ENCODE measurements at regions not wholly inside any gene's neighbourhood (a gene's known extent, or its start where the extent isn't known, plus 50 kb on each side); places are given as distances from the start of the nearest gene placed in this dataset.
A peak's percentile ranks its signal among the peaks of the same experiment; 100 is the strongest.

GRCh38 chr2:153196378-153197058 lies 282.0 kb downstream of the RPRM start:
- DNase-seq, result no peak

DNA sequence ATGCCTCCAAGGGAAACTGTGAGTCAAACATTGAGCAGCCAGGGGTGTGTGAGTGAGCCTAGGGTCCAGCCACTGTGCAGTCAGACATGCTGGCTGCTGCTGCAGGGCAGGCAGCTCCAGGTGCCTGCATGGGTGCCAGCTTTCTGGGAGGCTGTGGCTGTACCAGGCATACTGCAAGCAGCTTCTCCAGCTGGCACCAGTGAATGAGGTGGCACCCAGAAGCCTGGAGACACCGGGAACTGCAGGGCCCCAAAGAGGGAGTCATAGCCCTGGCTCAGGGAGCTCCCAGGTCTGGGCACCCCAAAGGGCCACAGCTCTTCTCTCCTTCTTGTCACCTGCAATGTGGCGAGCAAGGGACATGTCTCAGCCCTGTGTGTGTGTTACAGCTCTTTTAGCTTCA lies 283.2 kb downstream of the RPRM start:
- DNase-seq, result no peak

DNA sequence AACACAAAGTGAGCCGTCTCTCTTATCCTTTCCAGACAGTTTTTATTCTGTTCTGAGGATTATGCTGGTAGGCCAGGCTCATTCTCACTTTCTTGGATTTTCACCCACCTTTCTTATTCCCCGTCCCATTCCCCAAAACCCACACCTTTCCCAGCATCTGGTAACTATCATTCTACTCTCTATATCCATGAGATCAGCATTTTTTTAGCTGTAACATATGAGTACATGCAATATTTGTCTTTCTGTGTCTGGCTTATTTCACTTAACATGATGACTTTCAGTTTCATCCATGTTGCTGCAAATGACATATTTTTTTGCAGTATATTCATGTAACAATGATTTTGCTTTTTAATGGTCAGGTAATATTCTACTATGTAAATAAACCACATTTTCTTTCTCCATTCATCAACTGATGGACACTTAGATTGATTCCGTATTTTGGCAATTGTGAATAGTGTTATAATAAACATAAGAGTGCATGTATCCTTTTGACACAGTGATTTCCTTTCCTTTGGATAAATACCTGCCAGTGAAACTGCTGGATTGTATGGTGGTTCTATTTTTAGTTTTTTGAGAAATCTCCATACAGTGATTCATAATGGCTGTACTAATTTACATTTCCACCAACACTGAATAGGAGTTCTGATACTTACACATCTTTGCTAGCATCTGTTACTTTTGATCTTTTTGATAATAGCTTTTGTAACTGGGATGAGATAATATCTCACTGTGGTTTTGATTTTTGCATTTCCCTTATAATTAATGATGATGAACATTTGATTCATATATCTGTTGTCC lies 289.3 kb downstream of the RPRM start:
- no peak for DNase-seq

- no peak for DNase-seq
These were observed 298.8 kb downstream of the RPRM start for GRCh38 chr2:153179808-153180207.

DNA sequence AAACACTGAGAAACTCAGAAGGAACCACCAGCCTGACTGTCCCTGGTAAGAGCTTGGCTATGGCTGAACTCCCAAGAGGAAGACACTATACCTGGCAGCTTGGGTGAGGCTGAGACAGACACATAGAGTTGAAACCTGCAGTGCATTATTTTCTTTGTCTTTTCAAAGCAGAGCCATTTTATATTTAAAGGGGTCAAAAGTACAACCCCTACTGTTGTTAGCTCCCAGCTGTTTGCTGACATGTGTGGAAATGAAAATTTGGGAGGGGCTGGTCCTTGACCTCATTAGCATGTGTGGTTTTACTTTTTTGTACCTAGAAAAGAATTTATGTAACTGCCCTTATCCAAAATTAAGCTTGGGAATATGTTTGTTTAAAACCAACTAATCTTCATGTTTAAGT lies 309.0 kb downstream of the RPRM start:
- DNase-seq, result no peak

DNA sequence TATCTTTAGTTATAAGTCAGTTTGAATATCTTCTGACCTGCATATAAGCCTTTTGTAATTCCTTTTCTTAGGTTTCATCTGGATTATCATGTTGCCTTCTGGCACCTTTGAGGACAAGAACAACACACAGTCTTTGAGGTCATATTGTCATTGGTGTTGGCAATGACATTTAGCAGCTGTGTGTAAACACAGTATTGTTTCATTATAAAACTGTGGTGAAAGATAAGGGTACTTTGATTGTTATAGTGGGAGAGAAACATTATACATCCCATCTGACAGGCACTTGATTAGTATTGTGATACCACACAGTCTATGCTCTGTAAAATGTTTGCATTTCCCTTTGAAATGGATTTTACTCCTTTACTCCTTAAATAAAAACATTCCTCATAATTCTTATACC lies 313.5 kb downstream of the RPRM start:
- no peak for DNase-seq

GRCh38 chr2:153163055-153163454 lies 315.5 kb downstream of the RPRM start:
- peak; percentile 21 to 36 (median 31) for DNase-seq

DNA sequence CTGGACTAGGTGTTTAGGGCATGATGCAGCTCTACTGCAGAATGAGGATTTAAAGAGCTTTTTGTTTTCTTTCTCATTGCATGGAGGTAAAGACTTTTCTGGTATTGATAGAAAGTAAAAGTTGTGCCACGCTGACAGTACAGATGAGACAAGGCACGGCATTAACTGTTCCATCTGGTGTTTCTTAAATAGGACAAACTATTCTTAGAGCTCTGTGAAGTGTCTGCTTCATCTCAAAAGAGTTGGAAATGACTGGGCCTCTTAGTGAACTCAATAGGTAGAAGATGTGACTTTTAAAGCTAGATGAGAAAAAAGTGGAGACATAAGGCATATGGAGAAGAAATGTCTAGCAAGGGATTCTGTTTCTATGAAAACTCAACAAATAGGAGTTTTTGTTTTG lies 321.8 kb downstream of the RPRM start:
- no peak for DNase-seq

- DNase-seq, result no peak
These were observed 326.5 kb downstream of the RPRM start for GRCh38 chr2:153152036-153152435.

DNA sequence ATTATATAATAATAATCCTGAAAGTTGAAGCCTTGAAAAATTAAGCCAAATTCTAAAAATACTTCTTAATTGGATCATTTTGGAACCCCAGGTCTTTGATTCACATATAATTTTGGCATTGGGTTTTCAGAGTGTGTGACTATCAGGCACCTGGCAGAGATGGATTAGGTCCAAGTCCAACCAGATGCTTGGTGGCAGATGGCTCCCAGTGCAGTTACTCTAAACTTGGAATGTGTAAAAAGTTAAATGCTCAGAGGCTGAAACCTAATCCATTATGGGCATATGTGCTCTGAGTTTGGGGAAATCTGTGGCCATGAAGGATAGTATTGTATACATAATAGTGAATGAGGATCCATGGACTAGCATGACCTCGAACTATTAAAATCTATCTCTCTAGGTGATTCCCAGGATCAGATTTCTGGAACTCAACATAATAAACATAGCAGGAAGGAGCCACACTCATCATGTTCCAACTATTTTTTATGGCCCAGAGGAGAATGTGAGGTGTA lies 333.0 kb downstream of the RPRM start:
- DNase-seq, result peak; percentile 9 to 18 (median 17)

DNA sequence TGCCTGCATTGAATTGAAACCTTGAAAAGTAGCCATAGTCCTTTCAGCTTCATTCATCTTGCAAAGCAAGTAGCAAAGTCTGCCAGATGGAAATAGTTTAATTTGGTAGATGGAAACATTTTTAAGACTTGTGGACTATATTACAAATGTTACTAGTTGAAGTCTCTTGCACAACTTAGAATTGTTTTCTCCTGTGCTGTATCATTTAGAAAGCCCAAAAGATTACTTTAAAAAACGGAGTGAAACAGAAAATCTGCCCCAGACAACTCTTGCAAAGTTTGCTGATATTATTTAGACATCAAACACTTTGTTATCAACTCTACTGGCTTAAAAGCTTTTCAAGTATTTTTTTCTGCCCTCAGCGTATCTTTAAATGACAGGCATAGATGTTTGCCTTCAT lies 335.0 kb downstream of the RPRM start:
- peak in 1 of 3 donors; percentile 2 for DNase-seq

DNA sequence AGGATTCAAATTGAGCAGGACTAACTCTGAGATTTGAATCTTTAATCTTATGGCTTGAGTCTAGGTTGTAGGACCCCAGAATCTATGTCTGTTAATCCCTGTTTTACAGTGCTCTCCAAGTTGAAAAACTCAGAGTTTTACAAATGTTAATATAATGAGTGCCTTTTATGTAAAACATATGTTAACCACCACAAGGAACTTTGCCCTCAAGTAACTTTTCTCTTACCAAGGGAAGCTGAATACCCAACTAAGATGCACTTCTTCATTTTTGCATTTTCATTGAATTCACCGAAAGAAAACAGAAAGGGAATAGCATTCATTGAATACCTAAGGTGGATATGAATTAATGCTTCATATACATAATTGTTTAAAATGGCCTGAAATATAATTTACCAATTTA lies 338.1 kb downstream of the RPRM start:
- no peak for DNase-seq

DNA sequence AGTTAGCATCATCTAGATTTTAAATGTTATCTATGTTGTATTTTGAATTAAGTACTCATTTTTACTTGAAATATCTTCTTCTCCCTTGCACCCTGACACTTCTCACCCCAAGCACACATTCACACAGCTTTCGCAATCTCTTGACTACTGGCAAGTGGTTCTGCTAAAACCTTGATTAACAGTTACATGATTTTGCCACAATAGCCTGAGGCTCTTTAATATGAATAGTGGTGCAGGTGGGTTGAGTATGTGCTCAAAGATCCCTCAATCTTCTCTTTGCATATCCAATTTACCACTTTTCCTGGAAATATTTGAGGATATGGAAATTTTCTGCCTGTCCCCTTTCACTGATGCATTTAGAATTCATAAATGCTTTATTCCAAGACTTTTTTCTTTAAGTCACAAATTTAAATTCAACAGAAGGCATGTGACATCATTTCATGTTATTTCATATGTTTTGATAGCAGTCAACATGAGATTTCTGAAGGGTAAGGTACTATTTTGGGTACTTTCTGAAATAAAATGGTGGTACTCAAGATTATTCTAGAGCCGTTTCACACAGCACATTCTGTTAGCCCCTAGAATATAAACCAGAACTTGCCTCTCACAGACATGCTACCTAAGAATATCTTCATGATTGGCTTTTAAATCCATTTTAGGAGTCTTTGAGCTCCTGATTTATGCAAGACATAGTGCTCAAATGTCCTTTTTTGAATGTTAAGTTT lies 339.7 kb downstream of the RPRM start:
- DNase-seq, result no peak

DNA sequence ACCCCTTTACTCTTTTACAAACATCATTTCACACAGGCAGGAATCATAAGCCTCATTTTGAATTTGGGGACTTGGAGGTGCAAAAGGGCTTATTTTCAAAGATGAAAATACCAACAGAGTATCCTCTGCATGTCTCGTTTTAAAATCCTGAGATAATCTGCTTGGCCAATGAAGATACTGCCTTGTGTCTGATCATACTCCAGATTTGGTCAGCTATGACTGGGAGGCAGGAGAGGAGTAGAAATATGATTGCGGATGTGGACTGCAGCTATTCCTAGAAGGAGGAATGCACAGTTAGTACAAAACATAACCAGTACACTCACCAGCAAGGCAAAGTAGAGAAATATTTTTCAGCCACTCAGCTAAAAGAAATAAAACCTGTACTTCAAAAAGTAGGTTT lies 342.3 kb downstream of the RPRM start:
- no peak for DNase-seq

GRCh38 chr2:153134725-153135124 lies 343.8 kb downstream of the RPRM start:
- no peak for DNase-seq

- DNase-seq, result no peak
These were observed 344.8 kb downstream of the RPRM start for GRCh38 chr2:153133716-153134115.

DNA sequence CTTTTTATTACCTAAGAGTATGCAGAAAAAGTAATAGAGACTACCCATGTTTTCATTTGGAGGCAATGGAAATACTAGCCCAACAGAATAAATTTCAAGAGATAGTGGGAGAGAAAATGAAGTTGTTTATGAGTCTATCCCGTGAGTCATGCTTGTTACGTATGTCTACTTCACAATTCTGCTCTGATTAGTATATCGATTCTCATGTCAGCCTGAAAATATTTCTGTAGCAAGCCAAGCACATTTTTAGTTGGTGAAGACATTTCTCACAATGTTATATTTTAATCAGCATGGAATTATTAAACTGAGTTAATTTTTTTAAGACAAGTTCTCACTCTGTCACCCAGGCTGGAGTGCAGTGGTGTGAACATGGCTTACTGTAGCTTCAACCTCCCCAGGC lies 346.1 kb downstream of the RPRM start:
- DNase-seq, result no peak

DNA sequence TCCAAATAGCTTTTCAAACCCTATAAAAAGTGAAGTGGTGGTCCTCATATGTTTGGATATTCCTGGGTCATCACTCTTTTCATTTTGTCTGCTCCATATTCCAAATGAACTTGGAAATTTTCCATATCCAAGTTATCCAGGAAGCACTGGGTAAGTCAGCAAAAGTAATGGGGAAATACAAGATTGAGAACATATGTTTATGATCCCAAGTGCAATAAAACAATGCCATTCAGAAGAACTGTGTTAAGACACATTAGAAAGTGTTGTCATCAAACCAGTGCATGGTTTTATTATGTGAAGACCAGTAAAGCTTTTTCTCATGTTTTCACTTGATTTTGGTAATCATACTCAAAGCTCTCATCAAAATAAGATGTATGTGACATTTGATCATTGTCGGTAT lies 363.4 kb downstream of the RPRM start:
- no peak for DNase-seq

GRCh38 chr2:153110486-153110885 lies 368.1 kb downstream of the RPRM start:
- DNase-seq, result no peak

- DNase-seq, result no peak
These were observed 368.8 kb downstream of the RPRM start for GRCh38 chr2:153109793-153110192.

- no peak for DNase-seq
These were observed 371.6 kb downstream of the RPRM start for GRCh38 chr2:153106802-153107477.
